ELF-1 (cell line): ENCODE measurements at regions not wholly inside any gene's neighbourhood (a gene's known extent, or its start where the extent isn't known, plus 50 kb on each side); places are given as distances from the start of the nearest gene placed in this dataset.
A peak's percentile ranks its signal among the peaks of the same experiment; 100 is the strongest.
"Not testable (repeated sequence)": the region's sequence is repeated elsewhere in the genome, so short reads cannot be mapped to it uniquely, and the experiment has no call there.

ENCODE experiments used
- DNase-seq: peaks from one replicate; pipeline ENCODE4 v3.0.0-alpha.2; 2016; ENCODE audit warnings: low read depth, low spot score

GRCh38 chr19:23984911-23985310, 70.2 kb downstream of the ZNF726 start:
- DNase-seq: not testable (repeated sequence)

- DNase-seq: no peak
These were observed 71.9 kb downstream of the ZNF726 start for GRCh38 chr19:23986623-23987022.

- DNase-seq: no peak
These were observed 76.5 kb downstream of the ZNF726 start for GRCh38 chr19:23991170-23991569.

- DNase-seq: no peak
These were observed 77.7 kb downstream of the ZNF726 start for GRCh38 chr19:23992348-23992747.

- no peak for DNase-seq
These were observed 78.8 kb downstream of the ZNF726 start for GRCh38 chr19:23993440-23993839.

- peak; percentile 50 for DNase-seq
These were observed 81.9 kb downstream of the ZNF726 start for GRCh38 chr19:23996549-23996948.

- no peak for DNase-seq
These were observed 83.9 kb downstream of the ZNF726 start for GRCh38 chr19:23998568-23998967.

- DNase-seq: no peak
These were observed 85.3 kb downstream of the ZNF726 start for GRCh38 chr19:23999821-24000610.

- peak; percentile 4 for DNase-seq
These were observed 86.0 kb downstream of the ZNF726 start for GRCh38 chr19:24000656-24001055.

GRCh38 chr19:24002256-24002945, 84.6 kb upstream of the ZNF254 start:
- DNase-seq: no peak

- DNase-seq: no peak
These were observed 83.5 kb upstream of the ZNF254 start for GRCh38 chr19:24003537-24003936.

- DNase-seq: no peak
These were observed 82.8 kb upstream of the ZNF254 start for GRCh38 chr19:24004166-24004565.

GRCh38 chr19:24029941-24030636, 56.9 kb upstream of the ZNF254 start:
- DNase-seq: peak; percentile 11

- no peak for DNase-seq
These were observed 54.3 kb upstream of the ZNF254 start for GRCh38 chr19:24032651-24033050.

- DNase-seq: peak; percentile 95
These were observed 53.6 kb upstream of the ZNF254 start for GRCh38 chr19:24033301-24033962.

GRCh38 chr19:24033963-24034342, 53.0 kb upstream of the ZNF254 start:
- no peak for DNase-seq

- not testable (repeated sequence) for DNase-seq
These were observed 51.6 kb upstream of the ZNF254 start for GRCh38 chr19:24035261-24035880.
